ENCODE measurements at regions not wholly inside any gene's neighbourhood (a gene's known extent, or its start where the extent isn't known, plus 50 kb on each side); places are given as distances from the start of the nearest gene placed in this dataset.

- TF ChIP-seq CTCF (IDR thresholded peaks at IDR 0.05) (no peak), EZH2 (IDR thresholded peaks at IDR 0.05; ENCODE audit: borderline replicate concordance, insufficient read depth, low read depth, low read length, poor library complexity, severe bottlenecking) (no peak)
These were observed 1619.6 kb upstream of the LRRTM3 start for GRCh38 chr10:65306201-65306600.

Data from B cell (primary cell).